Keratinocyte (primary cell): ENCODE measurements at regions not wholly inside any gene's neighbourhood (a gene's known extent, or its start where the extent isn't known, plus 50 kb on each side); places are given as distances from the start of the nearest gene placed in this dataset.

Source experiments
- DNase-seq: peaks from one replicate; pipeline ENCODE4 v3.0.0-alpha.2; 2011; ENCODE audit warnings: low read depth, missing footprints, low spot score
- FAIRE-seq: peaks from 2 replicates; lab custom pipeline; 2011; peaks lifted over from hg19 to GRCh38; lab: Jason Lieb, UNC
- H2AFZ ChIP-seq: 2 replicates; pipeline ENCODE4 v1.6.0; 2012; ENCODE audit warnings: low read length, control low read depth, inconsistent platforms; ENCODE audit not compliant: control insufficient read depth
- H3K27ac ChIP-seq: 2 replicates; pipeline ENCODE4 v1.5.1; 2011; ENCODE audit warnings: low read length; ENCODE audit not compliant: control insufficient read depth, insufficient read depth
- H3K27me3 ChIP-seq: 3 replicates; pipeline ENCODE4 v1.6.0; 2011; ENCODE audit warnings: low read length; ENCODE audit not compliant: control insufficient read depth, insufficient read depth; ENCODE audit errors: extremely low read depth
- H3K36me3 ChIP-seq, 2 experiments: 2 replicates in 1 of 2; 3 replicates in 1 of 2; pipeline ENCODE4 v1.5.1; 2011; ENCODE audit warnings: low read length in 2 of 2, mild to moderate bottlenecking in 1 of 2; ENCODE audit not compliant: control insufficient read depth in 2 of 2, insufficient read depth in 2 of 2; ENCODE audit errors: extremely low read depth in 1 of 2
- H3K4me1 ChIP-seq: 3 replicates; pipeline ENCODE4 v1.5.1; 2011; ENCODE audit warnings: low read length; ENCODE audit not compliant: control insufficient read depth, insufficient read depth; ENCODE audit errors: extremely low read depth
- H3K4me2 ChIP-seq: 3 replicates; pipeline ENCODE4 v1.6.0; 2011; ENCODE audit warnings: low read depth, low read length; ENCODE audit not compliant: control insufficient read depth, insufficient read depth; ENCODE audit errors: extremely low read depth
- H3K4me3 ChIP-seq, 3 experiments: fragments of 200-600 bp in 1 of 3; sonication (generic) in 1 of 3; 2 replicates in 2 of 3; 3 replicates in 1 of 3; pipeline ENCODE4 v1.5.1; 2011 to 2016; ENCODE audit warnings: low read length in 3 of 3, mild to moderate bottlenecking in 3 of 3, control low read depth in 2 of 3, inconsistent platforms in 1 of 3, low read depth in 1 of 3, mixed read lengths in 1 of 3, mixed run types in 1 of 3, moderate library complexity in 1 of 3; ENCODE audit not compliant: control insufficient read depth in 2 of 3, insufficient read depth in 2 of 3; ENCODE audit errors: extremely low read depth in 1 of 3
- H3K79me2 ChIP-seq: 2 replicates; pipeline ENCODE4 v1.6.0; 2012; ENCODE audit warnings: low read length; ENCODE audit not compliant: control insufficient read depth, insufficient read depth
- H3K9ac ChIP-seq: 3 replicates; pipeline ENCODE4 v1.6.0; 2011; ENCODE audit warnings: low read length; ENCODE audit not compliant: control insufficient read depth, insufficient read depth; ENCODE audit errors: extremely low read depth
- H3K9me1 ChIP-seq: 3 replicates; pipeline ENCODE4 v1.6.0; 2011; ENCODE audit warnings: low read length; ENCODE audit not compliant: control insufficient read depth, insufficient read depth; ENCODE audit errors: extremely low read depth
- H3K9me3 ChIP-seq: 2 replicates; pipeline ENCODE4 v1.5.1; 2012; ENCODE audit warnings: low read depth, low read length; ENCODE audit not compliant: control insufficient read depth
- H4K20me1 ChIP-seq: 3 replicates; pipeline ENCODE4 v1.6.0; 2011; ENCODE audit warnings: low read length; ENCODE audit not compliant: control insufficient read depth, insufficient read depth; ENCODE audit errors: extremely low read depth
- CTCF ChIP-seq, 3 experiments: IDR thresholded peaks in 1 of 3; conservative IDR thresholded peaks in 1 of 3; optimal IDR thresholded peaks in 1 of 3; 2 replicates in 2 of 3; 3 replicates in 1 of 3; pipeline versions ENCODE3 to v1.5.1; 2011; ENCODE audit warnings: low read length in 3 of 3, mild to moderate bottlenecking in 3 of 3, moderate library complexity in 2 of 3, control low read depth in 1 of 3, inconsistent platforms in 1 of 3; ENCODE audit not compliant: insufficient read depth in 2 of 3; ENCODE audit errors: extremely low read depth in 1 of 3
- EZH2 ChIP-seq: IDR thresholded peaks from one replicate; pipeline ENCODE4 v1.6.1; 2012; ENCODE audit warnings: inconsistent platforms, mild to moderate bottlenecking, low read length, moderate library complexity
- dilution Hi-C: fragments of 300-500 bp; cut with MboI; formaldehyde crosslinking; loops from one replicate; pipeline ENCODE4 v1.7.0; 2020; ENCODE audit warnings: low sequenced_read_pairs; ENCODE audit not compliant: extremely low pct_ligation_motif_present

GRCh38 chr9:73523391-73523790 is 371.7 kb downstream of the ANXA1 start:
- FAIRE-seq: no peak
- H3K9ac ChIP-seq: no peak overlapping the region
- no peak overlapping the region for H3K4me2 ChIP-seq
- TF ChIP-seq EZH2 (no peak), CTCF (optimal IDR thresholded peaks at IDR 0.05 in 1 of 3, IDR thresholded peaks at IDR 0.05 in 1 of 3, conservative IDR thresholded peaks at IDR 0.05 in 1 of 3; ENCODE audit: extremely low read depth in 1 of 3, insufficient read depth in 2 of 3, low read length in 3 of 3) (no peak)
- H4K20me1 ChIP-seq: no peaks in the 10 kb centered on the region
- H3K36me3 ChIP-seq: no peaks in the 10 kb centered on the region
- no peaks in the 10 kb centered on the region for H3K79me2 ChIP-seq
- dilution Hi-C loops: no loop called here
- DNase-seq: no peak
- H3K9me3 ChIP-seq: no peaks in the 10 kb centered on the region
- H3K4me1 ChIP-seq: no peaks in the 10 kb centered on the region
- no peaks in the 10 kb centered on the region for H3K9me1 ChIP-seq
- no peak overlapping the region for H3K27ac ChIP-seq
- H2AFZ ChIP-seq: no peak overlapping the region
- no peak overlapping the region for H3K4me3 ChIP-seq
- no peaks in the 10 kb centered on the region for H3K27me3 ChIP-seq

- no peak for FAIRE-seq
- Histone ChIP-seq H3K9me3 (no peaks in the 10 kb centered on the region), H4K20me1 (no peaks in the 10 kb centered on the region), H3K27ac (no peak overlapping the region), H3K79me2 (no peaks in the 10 kb centered on the region), H3K9me1 (no peaks in the 10 kb centered on the region), H2AFZ (no peak overlapping the region), H3K27me3 (no peaks in the 10 kb centered on the region), H3K36me3 (no peaks in the 10 kb centered on the region), H3K4me1 (no peaks in the 10 kb centered on the region), H3K9ac (no peak overlapping the region), H3K4me2 (no peak overlapping the region), H3K4me3 (no peak overlapping the region)
- dilution Hi-C loops: no loop called here
- no peak for DNase-seq
- TF ChIP-seq CTCF (optimal IDR thresholded peaks at IDR 0.05 in 1 of 3, IDR thresholded peaks at IDR 0.05 in 1 of 3, conservative IDR thresholded peaks at IDR 0.05 in 1 of 3; ENCODE audit: extremely low read depth in 1 of 3, insufficient read depth in 2 of 3, low read length in 3 of 3) (no peak), EZH2 (no peak)
These were observed 373.7 kb downstream of the ANXA1 start for GRCh38 chr9:73525350-73525749.
